K562 (cell line): ENCODE measurements at regions not wholly inside any gene's neighbourhood (a gene's known extent, or its start where the extent isn't known, plus 50 kb on each side); places are given as distances from the start of the nearest gene placed in this dataset.
A peak's percentile ranks its signal among the peaks of the same experiment; 100 is the strongest.

Experiments used
- ATAC-seq: fragments of 200-7000 bp; cut with Tn5 transposase; 3 replicates; pipeline ENCODE4 v1.9.1; 2020; ENCODE audit warnings: moderate library complexity
- BruUV-seq: library from RNA; stranded (reverse); fragments of 400-500 nt; replicated peaks from 2 replicates; lab custom pipeline; 2021; lab: Mats Ljungman, UMichigan
- CTCF ChIA-PET: fragments of 300-600 bp; formaldehyde crosslinking; extraction: SDS; loops from one replicate; lab custom pipeline; 2021; ENCODE audit warnings: low intra/inter-chr PET ratio; lab: Yijun Ruan, JAX
- POLR2A ChIA-PET: fragments of 300-600, 350-650 bp; sonication (Branson Sonifier 250); formaldehyde crosslinking; extraction: SDS; loops from one replicate; lab custom pipeline; 2021; ENCODE audit warnings: antibody characterized with exemption, inconsistent platforms; lab: Yijun Ruan, JAX
- DNase-seq, 4 experiments: peaks; one replicate each; pipeline versions ENCODE4 v3.0.0 to v3.0.0-alpha.2; 2011 to 2018; ENCODE audit warnings: low spot score in 3 of 4, mixed read lengths in 3 of 4; ENCODE audit errors: extremely low read depth in 1 of 4
- FAIRE-seq: peaks from 2 replicates; lab custom pipeline; 2011; peaks lifted over from hg19 to GRCh38; lab: Jason Lieb, UNC
- H2AFZ ChIP-seq: 2 replicates; pipeline ENCODE4 v1.6.0; 2011; ENCODE audit warnings: low read depth, low read length, control low read depth, inconsistent platforms
- H3K27ac ChIP-seq: fragments of 200-600 bp; 3 replicates; pipeline ENCODE4 v1.8.0; 2011; ENCODE audit warnings: low read depth, mild to moderate bottlenecking, control low read depth, inconsistent platforms, low read length, moderate library complexity, mixed read lengths; ENCODE audit errors: extremely low read depth
- H3K27me3 ChIP-seq, 2 experiments: fragments of 300-600 bp in 1 of 2; 2 replicates in 1 of 2; 3 replicates in 1 of 2; pipeline versions ENCODE4 v1.6.0 to v1.8.0; 2011; ENCODE audit warnings: inconsistent platforms in 2 of 2, low read length in 2 of 2, mild to moderate bottlenecking in 1 of 2, mixed read lengths in 1 of 2, moderate library complexity in 1 of 2; ENCODE audit not compliant: control insufficient read depth in 2 of 2, insufficient read depth in 2 of 2
- H3K36me3 ChIP-seq: fragments of 300-600 bp; 3 replicates; pipeline ENCODE4 v1.8.0; 2011; ENCODE audit warnings: mild to moderate bottlenecking, low read length, inconsistent platforms; ENCODE audit not compliant: control insufficient read depth, insufficient read depth
- H3K4me1 ChIP-seq, 2 experiments: fragments of 200-600 bp in 1 of 2; replicated peaks in 1 of 2; 2 replicates in 1 of 2; 3 replicates in 1 of 2; pipeline versions ENCODE4 v1.5.1 to v1.8.0; 2011; ENCODE audit warnings: inconsistent platforms in 2 of 2, low read length in 2 of 2, mild to moderate bottlenecking in 1 of 2, mixed read lengths in 1 of 2, moderate library complexity in 1 of 2; ENCODE audit not compliant: control insufficient read depth in 2 of 2, insufficient read depth in 2 of 2
- H3K4me2 ChIP-seq: 2 replicates; pipeline ENCODE4 v1.6.1; 2011; ENCODE audit warnings: low read length, control low read depth, inconsistent platforms, mixed read lengths; ENCODE audit not compliant: insufficient read depth
- H3K4me3 ChIP-seq: fragments of 200-600 bp; sonication (generic), shearing (Covaris generic); 2 replicates; pipeline ENCODE4 v1.5.1; 2016; ENCODE audit warnings: control low read depth, inconsistent platforms
- H3K79me2 ChIP-seq: fragments of 200-600 bp; 3 replicates; pipeline ENCODE4 v1.8.0; 2011; ENCODE audit warnings: low read length, inconsistent platforms; ENCODE audit not compliant: control insufficient read depth, insufficient read depth
- H3K9ac ChIP-seq, 2 experiments: 2 replicates each; pipeline versions ENCODE4 v1.6.0 to v1.6.1; 2011; ENCODE audit warnings: low read depth in 2 of 2, low read length in 2 of 2, control low read depth in 1 of 2, inconsistent platforms in 1 of 2, mild to moderate bottlenecking in 1 of 2, mixed read lengths in 1 of 2; ENCODE audit not compliant: insufficient read depth in 1 of 2
- H3K9me1 ChIP-seq: one replicate; pipeline ENCODE4 v1.6.0; 2011; ENCODE audit warnings: inconsistent platforms, mild to moderate bottlenecking, low read length, moderate library complexity; ENCODE audit not compliant: control insufficient read depth, insufficient read depth
- H3K9me3 ChIP-seq: replicated peaks from 2 replicates; pipeline ENCODE4 v1.5.1; 2011; ENCODE audit warnings: low read depth, low read length, inconsistent platforms; ENCODE audit not compliant: control insufficient read depth, insufficient read depth
- H4K20me1 ChIP-seq: replicated peaks from 2 replicates; pipeline ENCODE4 v1.6.1; 2011; ENCODE audit warnings: low read length, inconsistent platforms, mixed read lengths; ENCODE audit not compliant: control insufficient read depth, insufficient read depth
- RB1 ChIP-seq: fragments of 450-650 bp; IDR thresholded peaks from 2 replicates; pipeline ENCODE4 v1.6.1; 2017; ENCODE audit warnings: low read depth, mild to moderate bottlenecking
- SPI1 ChIP-seq: IDR thresholded peaks from 2 replicates; pipeline ENCODE4 v1.6.1; 2011; ENCODE audit warnings: low read depth, low read length, control low read depth, borderline replicate concordance
- ZC3H11A ChIP-seq: IDR thresholded peaks from 2 replicates; pipeline ENCODE4 v1.6.1; 2012; ENCODE audit warnings: low read depth, low read length, improper control_type of control experiment
- WGBS: fragments of 100-300 bp; shearing (Covaris generic); methylation state at CpG from one replicate; pipeline ENCODE4 v1.1.6; 2016; ENCODE audit warnings: low coverage, mixed read lengths; ENCODE audit not compliant: insufficient coverage; ENCODE audit errors: missing lambda C conversion rate; 5-methylcytosine and 5-hydroxymethylcytosine counted together
- in situ Hi-C: fragments of 300-500 bp; cut with MboI; formaldehyde crosslinking; loops from 4 replicates; pipeline ENCODE4 v1.15.0; 2018; ENCODE audit warnings: inconsistent platforms, mixed read lengths
- intact Hi-C: fragments of 100-400 bp; cut with micrococcal nuclease; formaldehyde crosslinking; loops from 2 replicates; pipeline ENCODE4 v1.14.2; 2022
- TF ChIP-seq, protein P1 (sequence below), 2 experiments: fragments of 450-650 bp; IDR thresholded peaks; 2 replicates each; pipeline ENCODE4 v1.6.1; 2018; ENCODE audit warnings: mild to moderate bottlenecking in 2 of 2, low read depth in 1 of 2; ENCODE audit not compliant: partially characterized antibody in 2 of 2

DNA sequence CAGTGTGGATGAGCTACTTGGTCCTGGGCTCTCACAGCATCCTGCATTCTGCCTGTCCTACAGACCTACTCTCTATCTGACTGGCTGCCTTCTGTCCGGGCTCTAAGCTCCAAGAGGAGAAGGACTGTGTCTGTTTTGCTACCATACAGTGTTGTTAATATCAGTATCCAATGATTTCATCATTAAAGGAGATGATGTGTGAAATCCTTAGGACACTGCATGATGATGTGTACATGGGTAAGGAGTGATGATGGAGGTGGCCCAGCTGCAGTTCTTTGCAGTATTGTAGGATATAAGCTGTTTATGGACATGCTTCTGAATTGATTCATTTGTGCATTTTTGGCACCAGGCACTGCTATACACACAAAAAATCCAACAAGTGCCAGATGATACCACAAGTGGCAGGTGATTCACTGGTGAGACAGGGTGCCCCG is 536.9 kb upstream of the CDH11 start (continued):
- TF ChIP-seq, protein P1, sequence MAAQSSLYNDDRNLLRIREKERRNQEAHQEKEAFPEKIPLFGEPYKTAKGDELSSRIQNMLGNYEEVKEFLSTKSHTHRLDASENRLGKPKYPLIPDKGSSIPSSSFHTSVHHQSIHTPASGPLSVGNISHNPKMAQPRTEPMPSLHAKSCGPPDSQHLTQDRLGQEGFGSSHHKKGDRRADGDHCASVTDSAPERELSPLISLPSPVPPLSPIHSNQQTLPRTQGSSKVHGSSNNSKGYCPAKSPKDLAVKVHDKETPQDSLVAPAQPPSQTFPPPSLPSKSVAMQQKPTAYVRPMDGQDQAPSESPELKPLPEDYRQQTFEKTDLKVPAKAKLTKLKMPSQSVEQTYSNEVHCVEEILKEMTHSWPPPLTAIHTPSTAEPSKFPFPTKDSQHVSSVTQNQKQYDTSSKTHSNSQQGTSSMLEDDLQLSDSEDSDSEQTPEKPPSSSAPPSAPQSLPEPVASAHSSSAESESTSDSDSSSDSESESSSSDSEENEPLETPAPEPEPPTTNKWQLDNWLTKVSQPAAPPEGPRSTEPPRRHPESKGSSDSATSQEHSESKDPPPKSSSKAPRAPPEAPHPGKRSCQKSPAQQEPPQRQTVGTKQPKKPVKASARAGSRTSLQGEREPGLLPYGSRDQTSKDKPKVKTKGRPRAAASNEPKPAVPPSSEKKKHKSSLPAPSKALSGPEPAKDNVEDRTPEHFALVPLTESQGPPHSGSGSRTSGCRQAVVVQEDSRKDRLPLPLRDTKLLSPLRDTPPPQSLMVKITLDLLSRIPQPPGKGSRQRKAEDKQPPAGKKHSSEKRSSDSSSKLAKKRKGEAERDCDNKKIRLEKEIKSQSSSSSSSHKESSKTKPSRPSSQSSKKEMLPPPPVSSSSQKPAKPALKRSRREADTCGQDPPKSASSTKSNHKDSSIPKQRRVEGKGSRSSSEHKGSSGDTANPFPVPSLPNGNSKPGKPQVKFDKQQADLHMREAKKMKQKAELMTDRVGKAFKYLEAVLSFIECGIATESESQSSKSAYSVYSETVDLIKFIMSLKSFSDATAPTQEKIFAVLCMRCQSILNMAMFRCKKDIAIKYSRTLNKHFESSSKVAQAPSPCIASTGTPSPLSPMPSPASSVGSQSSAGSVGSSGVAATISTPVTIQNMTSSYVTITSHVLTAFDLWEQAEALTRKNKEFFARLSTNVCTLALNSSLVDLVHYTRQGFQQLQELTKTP (IDR thresholded peaks at IDR 0.05; ENCODE audit: low read depth in 1 of 2, partially characterized antibody in 2 of 2), result no peak
- no peak for TF ChIP-seq ZC3H11A

DNA sequence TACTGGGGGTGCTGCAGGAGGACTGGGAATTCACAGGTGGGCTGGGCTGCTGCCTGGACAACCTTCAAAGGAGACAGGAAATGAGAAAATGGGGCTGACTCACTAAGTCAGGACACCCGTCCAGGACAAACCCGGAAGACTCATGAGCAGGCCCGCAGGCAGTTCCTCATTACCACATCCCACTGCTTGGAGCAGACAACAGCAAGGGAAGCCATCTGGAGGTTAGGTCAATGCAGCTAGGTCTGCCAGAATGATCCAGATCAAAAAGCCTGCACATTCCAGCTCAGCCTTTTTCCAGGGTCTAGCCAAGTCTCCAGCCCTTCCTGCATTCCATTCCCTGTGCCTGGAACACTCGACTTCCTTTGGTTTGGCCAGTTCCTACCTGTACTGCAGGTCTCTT is 536.5 kb upstream of the CDH11 start:
- Histone ChIP-seq H4K20me1 (no peaks in the 10 kb centered on the region), H3K79me2 (no peaks in the 10 kb centered on the region), H3K9me3 (no peaks in the 10 kb centered on the region), H3K36me3 (no peaks in the 10 kb centered on the region), H3K27ac (no peak overlapping the region), H3K4me3 (no peak overlapping the region), H3K4me1 (no peaks in the 10 kb centered on the region; a peak in 1 of 5 replicates), H3K4me2 (no peak overlapping the region), H3K9ac (no peak overlapping the region), H3K9me1 (no peaks in the 10 kb centered on the region), H3K27me3 (peaks cover 0 to 7% of the 10 kb centered on the region in 2 experiments; a peak in 2 of 5 replicates), H2AFZ (no peak overlapping the region; the same call in 1 of the 2 replicates)
- intact Hi-C loops, result no loop called here
- 6% methylated on average over 4 of the region's 4 CpGs for WGBS
- ATAC-seq, result no peak
- BruUV-seq, result no TSS peak
- no peak for DNase-seq
- TF ChIP-seq SPI1, result peak; percentile 41; the same call in 1 of the 2 replicates
- TF ChIP-seq RB1, result no peak
- no peak for TF ChIP-seq ZC3H11A
- FAIRE-seq, result no peak
- CTCF ChIA-PET, result no interaction called here
- in situ Hi-C loops, result no loop called here
- POLR2A ChIA-PET, result interaction anchor here (0.6 kb wide), 1 partner anchor 43 kb away, joined by 4 read pairs; no protein-coding TSS in a partner anchor
